ENCODE measurements at regions not wholly inside any gene's neighbourhood (a gene's known extent, or its start where the extent isn't known, plus 50 kb on each side); places are given as distances from the start of the nearest gene placed in this dataset.

DNA sequence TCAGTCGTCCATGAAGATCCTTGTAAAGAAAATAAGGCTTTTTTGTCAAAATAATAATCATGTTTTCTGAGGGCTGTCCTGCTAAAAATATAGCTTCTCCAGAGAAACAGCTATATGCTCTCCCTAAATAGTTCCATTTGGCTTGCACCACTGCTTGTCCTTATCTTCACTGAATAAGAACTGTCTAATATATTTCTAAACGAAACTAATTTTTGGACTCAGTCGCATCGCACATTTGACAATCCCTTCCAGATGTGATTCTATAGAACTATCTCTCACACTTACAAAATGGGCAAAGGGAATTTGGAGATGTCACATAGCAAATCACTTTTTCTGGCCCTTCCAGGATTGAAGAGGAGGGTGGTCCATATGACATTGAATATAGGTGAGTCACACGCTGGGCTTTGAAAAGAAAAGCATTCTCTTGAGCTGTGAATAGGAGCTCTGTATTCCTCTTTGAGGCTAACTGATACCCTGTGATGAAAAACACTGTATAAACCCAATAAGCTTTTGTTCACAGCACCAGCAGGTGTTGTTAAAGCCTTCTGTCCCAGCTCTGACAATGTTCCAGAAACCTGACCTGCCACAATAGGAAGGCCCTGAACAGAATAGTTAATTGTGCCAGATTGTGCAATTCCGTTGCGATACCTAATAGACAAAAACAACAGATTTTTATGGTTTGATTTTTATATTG lies 1144.2 kb downstream of the ROBO2 start:
- TF ChIP-seq, protein P1, sequence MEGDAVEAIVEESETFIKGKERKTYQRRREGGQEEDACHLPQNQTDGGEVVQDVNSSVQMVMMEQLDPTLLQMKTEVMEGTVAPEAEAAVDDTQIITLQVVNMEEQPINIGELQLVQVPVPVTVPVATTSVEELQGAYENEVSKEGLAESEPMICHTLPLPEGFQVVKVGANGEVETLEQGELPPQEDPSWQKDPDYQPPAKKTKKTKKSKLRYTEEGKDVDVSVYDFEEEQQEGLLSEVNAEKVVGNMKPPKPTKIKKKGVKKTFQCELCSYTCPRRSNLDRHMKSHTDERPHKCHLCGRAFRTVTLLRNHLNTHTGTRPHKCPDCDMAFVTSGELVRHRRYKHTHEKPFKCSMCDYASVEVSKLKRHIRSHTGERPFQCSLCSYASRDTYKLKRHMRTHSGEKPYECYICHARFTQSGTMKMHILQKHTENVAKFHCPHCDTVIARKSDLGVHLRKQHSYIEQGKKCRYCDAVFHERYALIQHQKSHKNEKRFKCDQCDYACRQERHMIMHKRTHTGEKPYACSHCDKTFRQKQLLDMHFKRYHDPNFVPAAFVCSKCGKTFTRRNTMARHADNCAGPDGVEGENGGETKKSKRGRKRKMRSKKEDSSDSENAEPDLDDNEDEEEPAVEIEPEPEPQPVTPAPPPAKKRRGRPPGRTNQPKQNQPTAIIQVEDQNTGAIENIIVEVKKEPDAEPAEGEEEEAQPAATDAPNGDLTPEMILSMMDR (conservative IDR thresholded peaks at IDR 0.05; ENCODE audit: low read length) = no peak
- TF ChIP-seq EZH2phosphoT487 (IDR thresholded peaks at IDR 0.05; ENCODE audit: borderline replicate concordance) = no peak
